ENCODE measurements at regions not wholly inside any gene's neighbourhood (a gene's known extent, or its start where the extent isn't known, plus 50 kb on each side); places are given as distances from the start of the nearest gene placed in this dataset.

- DNase-seq (ENCODE audit: missing footprints) (no peak), ATAC-seq (no peak)
- intact Hi-C loops (cut with DNase I) = no loop called here
Measured at GRCh38 chr10:62540389-62540788, 166.2 kb downstream of the ZNF365 start.

GRCh38 chr10:62541811-62542210, 167.6 kb downstream of the ZNF365 start:
- intact Hi-C loops (cut with DNase I) = no loop called here
- ATAC-seq (peak; percentile 45), DNase-seq (ENCODE audit: missing footprints) (peak; percentile 71)

- no peak for ATAC-seq
Measured at GRCh38 chr10:62543571-62544355, 169.6 kb downstream of the ZNF365 start.

GRCh38 chr10:62545160-62546066, 171.2 kb downstream of the ZNF365 start:
- ATAC-seq (peak; percentile 91), DNase-seq (ENCODE audit: missing footprints) (no peak)
- intact Hi-C loops (cut with DNase I) = no loop called here

More at GRCh38 chr10:62543571-62544355, 169.6 kb downstream of the ZNF365 start:
- intact Hi-C loops (cut with DNase I) = no loop called here
- no peak for DNase-seq (ENCODE audit: missing footprints)

- ATAC-seq (no peak), DNase-seq (ENCODE audit: missing footprints) (no peak)
- intact Hi-C loops (cut with DNase I) = no loop called here
Measured at GRCh38 chr10:62548686-62549085, 174.5 kb downstream of the ZNF365 start.

GRCh38 chr10:62550173-62550572, 176.0 kb downstream of the ZNF365 start:
- intact Hi-C loops (cut with DNase I) = no loop called here
- no peak for DNase-seq (ENCODE audit: missing footprints)

GRCh38 chr10:62554632-62555199, 180.5 kb downstream of the ZNF365 start:
- DNase-seq (ENCODE audit: missing footprints) = no peak
- intact Hi-C loops (cut with DNase I) = no loop called here
- no peak for ATAC-seq

More at GRCh38 chr10:62550173-62550572, 176.0 kb downstream of the ZNF365 start:
- no peak for ATAC-seq

GRCh38 chr10:62559481-62560200, 185.5 kb downstream of the ZNF365 start:
- ATAC-seq = no peak
- intact Hi-C loops (cut with DNase I) = no loop called here
- no peak for DNase-seq (ENCODE audit: missing footprints)

- DNase-seq (ENCODE audit: missing footprints) (no peak), ATAC-seq (no peak)
- intact Hi-C loops (cut with DNase I) = no loop called here
Measured at GRCh38 chr10:62560201-62560819, 186.1 kb downstream of the ZNF365 start.

- DNase-seq (ENCODE audit: missing footprints) (no peak), ATAC-seq (no peak)
- intact Hi-C loops (cut with DNase I) = no loop called here
Measured at GRCh38 chr10:62561151-62561550, 187.0 kb downstream of the ZNF365 start.

- ATAC-seq (no peak), DNase-seq (ENCODE audit: missing footprints) (no peak)
- intact Hi-C loops (cut with DNase I) = no loop called here
Measured at GRCh38 chr10:62562101-62562500, 187.9 kb downstream of the ZNF365 start.

- ATAC-seq = no peak
Measured at GRCh38 chr10:62562795-62563194, 188.6 kb downstream of the ZNF365 start.

GRCh38 chr10:62573929-62574328, 199.8 kb downstream of the ZNF365 start:
- intact Hi-C loops (cut with DNase I) = no loop called here
- ATAC-seq (no peak), DNase-seq (ENCODE audit: missing footprints) (no peak)

More at GRCh38 chr10:62562795-62563194, 188.6 kb downstream of the ZNF365 start:
- intact Hi-C loops (cut with DNase I) = no loop called here
- DNase-seq (ENCODE audit: missing footprints) = no peak

- intact Hi-C loops (cut with DNase I) = no loop called here
- ATAC-seq = no peak
- no peak for DNase-seq (ENCODE audit: missing footprints)
Measured at GRCh38 chr10:62577076-62577475, 202.9 kb downstream of the ZNF365 start.

- DNase-seq (ENCODE audit: missing footprints) (no peak), ATAC-seq (no peak)
- intact Hi-C loops (cut with DNase I) = no loop called here
Measured at GRCh38 chr10:62577666-62578291, 203.6 kb downstream of the ZNF365 start.

GRCh38 chr10:62578301-62578700, 204.1 kb downstream of the ZNF365 start:
- DNase-seq (ENCODE audit: missing footprints) (no peak), ATAC-seq (no peak)
- intact Hi-C loops (cut with DNase I) = no loop called here

GRCh38 chr10:62578916-62579315, 204.7 kb downstream of the ZNF365 start:
- DNase-seq (ENCODE audit: missing footprints) (no peak), ATAC-seq (no peak)
- intact Hi-C loops (cut with DNase I) = no loop called here

GRCh38 chr10:62580396-62580795, 206.2 kb downstream of the ZNF365 start:
- intact Hi-C loops (cut with DNase I) = no loop called here
- ATAC-seq = no peak
- DNase-seq (ENCODE audit: missing footprints) = no peak
